IPS-NIHi7 (cell line): ENCODE measurements at regions not wholly inside any gene's neighbourhood (a gene's known extent, or its start where the extent isn't known, plus 50 kb on each side); places are given as distances from the start of the nearest gene placed in this dataset.
"Not testable (repeated sequence)": the region's sequence is repeated elsewhere in the genome, so short reads cannot be mapped to it uniquely, and the experiment has no call there.

Experiments used
- DNase-seq: peaks from one replicate; pipeline ENCODE4 v3.0.0; 2012; ENCODE audit warnings: mixed read lengths; ENCODE audit errors: extremely low spot score

- no peak for DNase-seq
These were observed 425.9 kb downstream of the ETS1 start for GRCh38 chr11:128161436-128161835.

- no peak for DNase-seq
These were observed 428.5 kb downstream of the ETS1 start for GRCh38 chr11:128158860-128159259.

- DNase-seq: peak; percentile 69
These were observed 429.7 kb downstream of the ETS1 start for GRCh38 chr11:128157423-128158298.

GRCh38 chr11:128156486-128156885 is 430.9 kb downstream of the ETS1 start:
- no peak for DNase-seq

- DNase-seq: no peak
These were observed 431.8 kb downstream of the ETS1 start for GRCh38 chr11:128155590-128155989.

- DNase-seq: no peak
These were observed 433.7 kb downstream of the ETS1 start for GRCh38 chr11:128153697-128154048.

GRCh38 chr11:128152796-128153696 is 434.3 kb downstream of the ETS1 start:
- no peak for DNase-seq

- no peak for DNase-seq
These were observed 435.6 kb downstream of the ETS1 start for GRCh38 chr11:128151780-128152179.

- DNase-seq: no peak
These were observed 436.0 kb downstream of the ETS1 start for GRCh38 chr11:128151338-128151737.

GRCh38 chr11:128148208-128148607 is 439.1 kb downstream of the ETS1 start:
- DNase-seq: no peak

GRCh38 chr11:128146926-128147605 is 440.3 kb downstream of the ETS1 start:
- DNase-seq: no peak

- not testable (repeated sequence) for DNase-seq
These were observed 447.1 kb downstream of the ETS1 start for GRCh38 chr11:128140293-128140692.

- no peak for DNase-seq
These were observed 451.9 kb downstream of the ETS1 start for GRCh38 chr11:128135451-128135850.

- DNase-seq: peak; percentile 21
These were observed 453.9 kb downstream of the ETS1 start for GRCh38 chr11:128133501-128133900.

- DNase-seq: no peak
These were observed 457.3 kb downstream of the ETS1 start for GRCh38 chr11:128130052-128130451.

- no peak for DNase-seq
These were observed 461.6 kb downstream of the ETS1 start for GRCh38 chr11:128125723-128126122.

GRCh38 chr11:128116885-128117284 is 470.5 kb downstream of the ETS1 start:
- no peak for DNase-seq

- DNase-seq: no peak
These were observed 470.9 kb downstream of the ETS1 start for GRCh38 chr11:128116447-128116846.

- DNase-seq: no peak
These were observed 481.4 kb downstream of the ETS1 start for GRCh38 chr11:128105950-128106349.

GRCh38 chr11:128105511-128105910 is 481.8 kb downstream of the ETS1 start:
- no peak for DNase-seq

- no peak for DNase-seq
These were observed 484.0 kb downstream of the ETS1 start for GRCh38 chr11:128103278-128103873.

- DNase-seq: no peak
These were observed 488.6 kb downstream of the ETS1 start for GRCh38 chr11:128098781-128099180.
